Stomach (tissue), 4 donors: ENCODE measurements at regions not wholly inside any gene's neighbourhood (a gene's known extent, or its start where the extent isn't known, plus 50 kb on each side); places are given as distances from the start of the nearest gene placed in this dataset.

Experiments
- CTCF ChIP-seq, 7 experiments: fragments of 450-650 bp in 4 of 7; fragments of 200-600 bp in 3 of 7; sonication (generic) in 3 of 7; IDR thresholded peaks; one replicate each; pipeline ENCODE4 v1.5.1; 2016 to 2019; ENCODE audit warnings: antibody characterized with exemption in 7 of 7, control low read depth in 2 of 7, mild to moderate bottlenecking in 1 of 7
- EP300 ChIP-seq: sonication (generic); formaldehyde crosslinking; IDR thresholded peaks from one replicate; pipeline ENCODE4 v1.6.1; 2017; ENCODE audit warnings: antibody characterized with exemption
- POLR2A ChIP-seq, 4 donors: fragments of 450-650 bp; IDR thresholded peaks; one replicate each; pipeline ENCODE4 v1.6.1; 2016; ENCODE audit warnings: antibody characterized with exemption in 4 of 4, control low read depth in 2 of 4, mild to moderate bottlenecking in 1 of 4, moderate library complexity in 1 of 4

GRCh38 chr20:30506100-30506499 lies 751.4 kb upstream of the DEFB115 start:
- TF ChIP-seq EP300 = no peak
- TF ChIP-seq CTCF (IDR thresholded peaks at IDR 0.05) = no peak
- TF ChIP-seq POLR2A (IDR thresholded peaks at IDR 0.05) = no peak
